GM12891 (cell line): ENCODE measurements at regions not wholly inside any gene's neighbourhood (a gene's known extent, or its start where the extent isn't known, plus 50 kb on each side); places are given as distances from the start of the nearest gene placed in this dataset.

Source experiments
- PAX5 ChIP-seq: IDR thresholded peaks from 2 replicates; pipeline ENCODE4 v1.6.1; 2011; ENCODE audit warnings: low read length, moderate library complexity, mild to moderate bottlenecking; ENCODE audit not compliant: insufficient read depth, severe bottlenecking
- POLR2A ChIP-seq: IDR thresholded peaks from 2 replicates; pipeline ENCODE4 v1.6.1; 2011; ENCODE audit warnings: low read depth, low read length, control low read depth
- POLR2AphosphoS5 ChIP-seq: IDR thresholded peaks from 2 replicates; pipeline ENCODE4 v1.6.1; 2011; ENCODE audit warnings: low read depth, low read length, control low read depth
- SPI1 ChIP-seq: IDR thresholded peaks from 2 replicates; pipeline ENCODE4 v1.6.1; 2011; ENCODE audit warnings: low read depth, low read length, control low read depth
- TAF1 ChIP-seq: IDR thresholded peaks from 2 replicates; pipeline ENCODE4 v1.6.1; 2011; ENCODE audit warnings: low read depth, low read length, control low read depth

DNA sequence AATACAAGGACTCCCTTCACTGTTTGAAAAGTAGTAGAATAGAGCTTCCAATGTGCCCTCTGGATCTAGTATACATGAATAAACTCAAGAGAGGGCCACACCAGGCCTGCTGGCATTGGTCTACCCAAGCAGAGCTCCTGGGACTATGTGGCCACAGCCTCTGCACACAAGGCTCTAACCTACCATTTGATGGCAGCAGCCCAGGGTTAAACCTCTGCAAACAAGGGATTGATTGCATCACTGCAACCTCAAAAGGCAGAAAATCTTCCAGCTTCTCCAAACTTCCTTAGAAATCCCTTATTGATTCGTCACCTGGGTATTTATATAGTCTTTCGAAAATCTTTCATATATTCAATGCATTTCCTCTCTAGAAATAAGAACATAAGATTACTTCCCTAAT, 147.6 kb upstream of the SETBP1 start:
- TF ChIP-seq TAF1 (no peak), POLR2AphosphoS5 (no peak), POLR2A (no peak), SPI1 (no peak), PAX5 (no peak)
